PC-9 (cell line): ENCODE measurements at regions not wholly inside any gene's neighbourhood (a gene's known extent, or its start where the extent isn't known, plus 50 kb on each side); places are given as distances from the start of the nearest gene placed in this dataset.
"Not testable (repeated sequence)": the region's sequence is repeated elsewhere in the genome, so short reads cannot be mapped to it uniquely, and the experiment has no call there.

ENCODE experiments used
- EZH2 ChIP-seq: fragments of 200-600 bp; sonication (generic); IDR thresholded peaks from 2 replicates; pipeline ENCODE4 v1.8.0; 2017; ENCODE audit warnings: antibody characterized with exemption, low read depth
- TF ChIP-seq, protein P1 (sequence below): fragments of 200-600 bp; sonication (generic); conservative IDR thresholded peaks from 2 replicates; pipeline ENCODE4 v1.6.1; 2017; ENCODE audit warnings: mixed run types, antibody characterized with exemption, mild to moderate bottlenecking, moderate library complexity

DNA sequence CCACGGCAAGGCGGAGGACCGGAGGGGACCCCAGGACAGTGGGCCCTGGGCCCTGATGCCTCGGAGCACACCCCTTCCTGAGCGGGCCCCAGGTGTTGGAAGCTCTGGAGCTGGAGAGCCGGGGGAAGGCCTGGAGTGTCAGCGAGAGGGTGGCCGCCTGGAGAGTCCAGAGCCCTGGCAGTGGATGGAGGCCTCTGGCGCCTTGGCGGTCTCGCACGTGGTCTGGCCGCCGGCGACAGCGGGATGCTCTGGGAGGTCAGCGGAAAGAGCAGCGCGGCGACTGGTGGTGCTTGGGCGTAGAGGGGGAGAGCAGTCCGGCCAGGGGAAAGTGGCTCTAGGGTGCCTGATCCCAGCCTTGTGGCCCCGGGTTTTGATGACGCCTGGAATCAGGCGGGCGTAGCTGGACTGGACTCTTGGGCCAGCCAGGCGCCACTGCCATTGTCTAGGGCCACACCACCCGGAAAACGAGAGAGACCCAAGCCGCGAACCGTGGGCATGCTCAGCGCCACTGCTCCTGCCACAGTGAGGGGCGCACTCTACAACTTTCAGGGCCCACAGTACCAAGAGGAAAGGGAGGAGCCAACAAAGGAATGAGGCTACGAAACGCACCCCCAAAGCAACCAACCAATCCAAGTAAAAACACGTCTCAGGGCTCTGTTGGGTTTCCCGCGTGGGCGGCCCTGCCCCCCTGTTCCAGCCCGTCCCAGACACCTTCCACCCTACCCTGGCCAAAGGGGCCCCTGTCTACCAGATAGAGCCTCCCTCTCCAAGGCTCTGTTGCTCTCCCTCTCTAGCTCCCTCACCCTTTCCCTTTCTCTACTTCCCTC, 1381.2 kb upstream of the DEFB115 start:
- TF ChIP-seq, protein P1, sequence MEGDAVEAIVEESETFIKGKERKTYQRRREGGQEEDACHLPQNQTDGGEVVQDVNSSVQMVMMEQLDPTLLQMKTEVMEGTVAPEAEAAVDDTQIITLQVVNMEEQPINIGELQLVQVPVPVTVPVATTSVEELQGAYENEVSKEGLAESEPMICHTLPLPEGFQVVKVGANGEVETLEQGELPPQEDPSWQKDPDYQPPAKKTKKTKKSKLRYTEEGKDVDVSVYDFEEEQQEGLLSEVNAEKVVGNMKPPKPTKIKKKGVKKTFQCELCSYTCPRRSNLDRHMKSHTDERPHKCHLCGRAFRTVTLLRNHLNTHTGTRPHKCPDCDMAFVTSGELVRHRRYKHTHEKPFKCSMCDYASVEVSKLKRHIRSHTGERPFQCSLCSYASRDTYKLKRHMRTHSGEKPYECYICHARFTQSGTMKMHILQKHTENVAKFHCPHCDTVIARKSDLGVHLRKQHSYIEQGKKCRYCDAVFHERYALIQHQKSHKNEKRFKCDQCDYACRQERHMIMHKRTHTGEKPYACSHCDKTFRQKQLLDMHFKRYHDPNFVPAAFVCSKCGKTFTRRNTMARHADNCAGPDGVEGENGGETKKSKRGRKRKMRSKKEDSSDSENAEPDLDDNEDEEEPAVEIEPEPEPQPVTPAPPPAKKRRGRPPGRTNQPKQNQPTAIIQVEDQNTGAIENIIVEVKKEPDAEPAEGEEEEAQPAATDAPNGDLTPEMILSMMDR: not testable (repeated sequence)
- not testable (repeated sequence) for TF ChIP-seq EZH2
